HK-2 (cell line): ENCODE measurements at regions not wholly inside any gene's neighbourhood (a gene's known extent, or its start where the extent isn't known, plus 50 kb on each side); places are given as distances from the start of the nearest gene placed in this dataset.

Source experiments
- DNase-seq: peaks from one replicate; pipeline ENCODE4 v3.0.0-alpha.2; 2018; ENCODE audit not compliant: unreplicated experiment

DNA sequence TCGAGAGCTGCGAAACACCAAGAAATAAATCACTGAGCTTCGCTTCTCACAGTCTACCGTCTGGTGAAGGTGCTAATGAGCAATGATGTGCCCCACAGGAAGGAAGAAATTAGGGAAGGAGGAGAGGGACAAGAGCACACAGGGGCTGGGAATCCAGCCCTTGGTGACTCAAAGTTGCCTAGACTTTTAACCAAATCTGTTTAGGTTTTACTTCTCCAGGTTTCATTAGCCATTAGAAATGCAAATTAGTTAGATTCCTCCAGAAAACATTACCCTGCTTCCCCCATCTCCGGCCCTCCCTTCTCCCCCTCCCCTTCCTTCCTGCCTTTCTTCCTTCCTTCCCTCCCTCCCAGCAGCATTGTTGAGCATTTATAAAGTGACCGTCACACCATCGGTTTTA is 59.3 kb upstream of the UBE2E1 start:
- DNase-seq: no peak

DNA sequence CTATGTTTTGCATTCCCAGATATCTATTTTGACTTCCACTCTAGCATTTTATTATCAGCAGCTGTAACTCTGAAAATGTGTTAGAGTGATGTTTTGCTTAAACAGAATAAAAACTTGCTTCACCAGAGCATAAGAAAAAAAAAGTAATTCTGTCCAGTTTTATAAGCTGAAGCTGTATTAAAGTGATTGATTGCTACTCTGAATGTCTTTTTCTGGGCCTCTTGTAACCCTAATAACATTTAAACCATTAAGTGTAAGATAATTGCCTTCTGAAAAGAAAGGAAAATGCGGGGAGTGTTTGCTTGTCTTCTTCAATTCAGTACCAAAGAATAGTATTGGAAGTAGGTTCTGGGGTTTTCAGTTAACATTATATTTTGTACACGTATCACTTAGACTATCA is 57.9 kb upstream of the UBE2E1 start:
- DNase-seq: no peak

DNA sequence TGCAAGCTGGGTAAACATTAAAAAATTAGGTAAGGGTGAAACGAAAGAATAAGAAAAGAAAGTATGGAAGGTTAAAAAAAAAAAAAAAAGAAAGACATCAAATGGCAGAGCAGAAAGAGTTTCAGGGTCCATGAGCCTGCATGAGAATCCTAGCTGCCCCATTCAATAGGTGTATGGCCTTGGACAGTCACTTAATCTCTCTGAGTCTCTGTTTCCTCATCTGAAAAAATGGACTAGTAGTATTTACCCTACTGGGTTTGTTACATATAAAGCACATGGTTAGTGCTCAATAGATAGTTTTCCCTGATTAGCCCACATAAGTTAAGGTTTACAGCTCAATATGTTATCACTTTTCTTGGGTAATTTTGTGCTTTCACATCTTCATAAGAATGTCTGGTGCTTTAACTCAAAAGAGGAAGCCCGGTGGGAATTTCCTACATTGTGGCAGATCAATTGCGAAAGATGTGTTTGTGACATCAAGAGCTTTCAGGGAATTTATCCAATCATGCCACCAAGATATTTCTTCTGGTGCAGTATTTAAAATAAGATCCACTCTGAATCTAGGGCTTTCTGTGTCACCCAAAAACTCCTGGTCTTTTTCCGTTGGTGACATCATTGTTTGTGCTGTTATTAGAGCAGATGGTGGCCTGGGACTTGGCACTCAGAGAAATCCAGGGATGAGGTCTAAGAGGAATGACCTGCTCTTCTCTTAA is 57.2 kb upstream of the UBE2E1 start:
- no peak for DNase-seq

DNA sequence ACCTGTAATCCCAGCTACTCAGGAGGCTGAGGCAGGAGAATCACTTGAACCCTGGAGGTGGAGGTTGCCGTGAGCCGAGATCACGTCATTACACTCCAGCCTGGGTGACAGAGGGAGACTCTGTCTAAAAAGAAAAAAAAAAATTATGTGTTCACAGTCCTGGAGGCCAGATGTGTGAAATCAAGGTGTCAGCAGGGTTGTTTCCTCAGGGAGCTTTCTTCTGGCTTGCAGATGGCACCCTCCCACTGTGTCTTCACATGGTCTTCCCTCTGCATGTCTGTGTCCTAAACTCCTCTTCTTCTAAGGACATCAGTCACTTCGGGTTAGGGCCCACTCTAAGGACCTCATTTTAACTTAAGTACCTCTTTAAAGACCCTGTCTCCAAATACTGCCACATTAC is 56.1 kb upstream of the UBE2E1 start:
- no peak for DNase-seq

DNA sequence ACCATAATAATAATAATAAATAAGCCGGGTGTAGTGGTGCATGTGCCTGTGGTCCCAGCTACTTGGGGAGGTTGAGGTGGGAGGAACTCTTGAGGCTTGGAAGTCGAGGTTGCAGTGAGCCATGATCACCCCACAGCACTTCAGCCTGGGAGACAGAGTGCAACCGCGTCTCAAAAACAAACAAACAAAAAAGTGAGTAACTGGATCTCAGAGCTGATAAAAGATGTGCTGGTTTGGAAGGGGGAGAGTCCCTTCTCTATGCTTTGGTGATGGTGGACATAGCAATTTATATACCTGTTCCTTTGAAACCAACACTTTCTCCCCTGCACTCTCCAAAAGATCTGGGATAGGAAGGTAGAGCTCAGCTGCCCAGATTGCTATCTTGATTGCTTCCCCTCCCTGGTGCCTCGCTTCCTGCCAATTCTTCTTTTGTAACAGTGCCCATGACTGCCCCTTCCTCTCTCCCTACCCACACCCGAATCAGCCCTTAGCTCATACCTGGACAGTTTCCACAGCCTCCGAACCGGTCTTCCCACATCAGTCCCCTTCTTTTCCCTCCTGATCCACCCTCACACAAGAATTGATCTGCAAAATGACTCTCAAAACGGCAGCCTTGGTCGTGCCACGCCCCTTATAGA is 55.1 kb upstream of the UBE2E1 start:
- DNase-seq: no peak

DNA sequence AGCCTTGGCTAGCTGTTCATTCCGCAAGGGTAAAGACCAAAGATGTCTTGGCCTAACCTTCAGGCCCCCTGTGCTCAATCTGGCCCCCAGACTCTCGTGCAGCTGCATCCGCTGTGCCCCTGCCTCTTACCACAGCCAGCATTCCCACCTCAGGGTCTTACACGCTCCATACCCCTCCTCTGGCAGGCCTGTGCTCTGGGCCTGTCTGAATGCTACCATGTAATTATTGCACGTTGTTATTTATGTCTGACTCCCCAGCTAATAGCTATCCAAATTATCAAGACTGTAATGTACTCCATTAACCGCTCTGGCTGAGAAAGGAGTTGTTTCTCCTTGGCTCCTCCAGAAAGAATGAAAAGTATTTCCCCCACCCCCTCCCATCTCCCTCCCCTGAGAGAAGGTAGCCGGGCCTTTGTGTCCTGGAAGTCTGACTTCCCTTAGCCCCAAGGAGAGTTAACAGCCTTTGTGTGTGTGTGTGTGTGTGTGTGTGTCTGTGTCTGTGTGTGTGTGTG is 54.5 kb upstream of the UBE2E1 start:
- no peak for DNase-seq

DNA sequence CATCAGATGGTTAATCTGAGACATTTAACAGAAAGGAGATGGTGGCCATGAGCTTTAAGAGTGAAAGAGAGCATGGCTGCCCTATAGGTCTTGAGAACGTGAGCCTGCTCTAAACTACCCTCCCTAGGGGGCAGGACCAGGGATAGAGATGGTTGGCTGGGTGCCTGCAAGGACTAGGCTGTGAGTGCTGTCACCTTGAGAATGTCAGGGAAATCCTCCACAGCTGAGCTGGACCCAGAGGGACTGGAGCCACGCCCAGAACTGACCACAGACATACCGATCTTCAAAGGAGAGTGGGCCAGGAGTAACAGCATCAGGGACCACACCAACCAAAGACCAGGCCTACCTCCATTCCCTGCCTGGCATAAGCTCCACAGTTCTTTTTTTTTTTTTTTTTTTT is 53.6 kb upstream of the UBE2E1 start:
- no peak for DNase-seq

DNA sequence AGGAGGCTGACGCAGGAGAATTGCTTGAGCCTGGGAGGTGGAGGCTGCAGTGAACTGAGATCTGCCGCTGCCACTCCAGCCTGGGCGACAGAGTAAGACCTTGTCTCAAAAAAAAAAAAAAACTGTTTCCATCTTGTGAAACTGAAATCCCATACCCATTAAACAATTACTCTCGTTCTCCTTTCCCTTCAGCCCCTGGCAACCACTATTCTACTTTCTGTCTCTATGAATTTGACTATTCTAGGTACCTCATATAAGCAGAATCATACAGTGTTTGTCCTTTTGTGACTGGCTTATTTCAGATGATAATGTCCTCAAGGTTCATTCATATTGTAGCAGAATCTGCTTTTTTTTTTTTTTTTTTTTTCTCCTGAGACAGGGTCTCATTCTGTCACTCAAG is 51.5 kb upstream of the UBE2E1 start:
- DNase-seq: no peak
